ENCODE measurements at regions not wholly inside any gene's neighbourhood (a gene's known extent, or its start where the extent isn't known, plus 50 kb on each side); places are given as distances from the start of the nearest gene placed in this dataset.
"Not testable (repeated sequence)": the region's sequence is repeated elsewhere in the genome, so short reads cannot be mapped to it uniquely, and the experiment has no call there.

DNA sequence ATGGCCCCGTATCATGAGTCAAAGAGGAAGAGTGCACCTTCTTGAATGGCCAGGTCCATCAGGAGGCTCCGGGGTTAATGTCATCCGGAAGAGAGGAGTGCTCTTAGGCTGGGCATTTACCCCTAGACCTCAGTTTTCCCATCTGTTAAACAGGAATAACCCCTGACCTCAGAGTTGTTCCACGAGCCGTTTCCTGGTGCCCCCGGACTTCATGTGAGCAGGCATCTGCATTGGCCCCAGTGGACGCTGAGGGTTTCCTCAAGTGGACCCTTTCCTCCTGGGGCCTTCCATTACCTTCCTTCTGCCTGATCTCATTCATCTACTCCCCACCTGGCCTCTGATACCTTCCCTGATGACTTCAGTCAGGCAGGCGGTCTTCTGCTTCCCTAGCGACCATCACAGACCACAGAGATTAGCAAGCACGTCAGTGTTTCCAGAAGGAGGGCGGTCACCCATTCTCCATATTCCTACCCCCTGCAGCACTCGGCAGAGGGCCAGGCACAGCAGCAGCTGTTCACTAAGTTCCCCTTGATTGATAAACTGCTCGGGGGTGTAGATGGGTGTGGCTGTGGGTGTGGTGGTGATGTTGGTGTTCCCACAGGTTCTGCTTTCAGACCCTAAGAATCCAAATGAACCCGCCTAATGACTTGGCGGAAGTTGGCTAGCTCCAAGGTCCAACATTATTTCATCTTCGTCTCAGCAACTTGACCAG, 346.6 kb upstream of the TNRC6C start:
- DNase-seq = no peak
- intact Hi-C loops (cut with micrococcal nuclease) = no loop called here
- H3K27ac Mint-ChIP-seq = no peak overlapping the region
- ChIA-PET CTCF (interaction anchor here (1.1 kb wide), 1 partner anchor 69 kb away, joined by 3 read pairs; no protein-coding TSS in a partner anchor), POLR2A (no interaction called here)
- no peak overlapping the region for H3K4me3 Mint-ChIP-seq
- peaks cover 25% of the 10 kb centered on the region for H3K4me1 Mint-ChIP-seq (ENCODE audit: low read depth)
- no peaks in the 10 kb centered on the region for H3K36me3 Mint-ChIP-seq
- H3K27me3 Mint-ChIP-seq = no peaks in the 10 kb centered on the region
- no peaks in the 10 kb centered on the region for H3K9me3 Mint-ChIP-seq

DNA sequence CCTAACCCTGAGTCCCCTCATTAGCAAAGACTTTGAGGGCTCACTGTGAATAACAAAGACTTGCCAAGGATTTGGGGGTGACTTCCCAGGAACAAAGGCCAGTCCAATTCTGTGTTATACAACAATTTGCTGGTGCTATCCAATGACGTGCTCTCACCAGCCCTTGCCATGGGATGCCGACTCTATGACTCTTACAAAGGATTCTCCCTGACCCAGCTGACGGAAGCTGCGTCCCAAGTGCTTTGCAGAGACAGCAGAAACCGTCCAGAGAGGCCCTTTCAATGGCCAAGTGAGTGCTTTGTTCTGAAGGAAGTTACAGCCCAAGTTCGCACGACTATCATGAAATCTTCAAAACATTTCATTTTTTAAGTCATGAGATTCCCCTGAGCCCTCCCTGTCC, 345.3 kb upstream of the TNRC6C start:
- no peaks in the 10 kb centered on the region for H3K9me3 Mint-ChIP-seq
- POLR2A ChIA-PET = no interaction called here
- intact Hi-C loops (cut with micrococcal nuclease) = no loop called here
- peaks cover 25% of the 10 kb centered on the region for H3K4me1 Mint-ChIP-seq (ENCODE audit: low read depth)
- no peak overlapping the region for H3K27ac Mint-ChIP-seq
- no peaks in the 10 kb centered on the region for H3K27me3 Mint-ChIP-seq
- no peaks in the 10 kb centered on the region for H3K36me3 Mint-ChIP-seq
- CTCF ChIA-PET = interaction anchor here (1.1 kb wide), 1 partner anchor 70 kb away, joined by 3 read pairs; no protein-coding TSS in a partner anchor
- no peak for DNase-seq
- no peak overlapping the region for H3K4me3 Mint-ChIP-seq

DNA sequence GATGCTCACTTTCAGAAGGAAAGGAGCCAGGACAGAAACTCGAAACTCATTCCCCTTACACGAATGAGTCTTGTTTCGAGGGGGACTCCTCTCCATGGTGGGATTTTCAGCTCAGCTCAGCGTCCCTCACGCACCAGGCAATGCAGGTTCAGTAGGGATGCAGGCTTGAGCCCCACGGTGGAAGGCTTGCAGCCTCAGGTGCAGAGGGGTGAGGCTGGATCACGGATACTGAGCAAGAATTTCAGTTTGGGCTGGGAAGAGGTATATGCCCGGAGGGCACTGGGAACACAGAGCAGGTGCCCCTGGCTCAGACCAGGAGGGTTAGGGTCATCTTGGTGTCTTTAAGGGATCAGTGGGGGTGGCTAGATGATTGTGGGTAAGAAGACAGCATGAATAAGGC, 344.9 kb upstream of the TNRC6C start:
- POLR2A ChIA-PET = no interaction called here
- Mint-ChIP-seq H3K36me3 (no peaks in the 10 kb centered on the region), H3K27ac (no peak overlapping the region)

GRCh38 chr17:77615703-77616253, 342.7 kb upstream of the TNRC6C start:
- Mint-ChIP-seq H3K27ac (no peak overlapping the region), H3K27me3 (no peaks in the 10 kb centered on the region), H3K4me3 (no peak overlapping the region), H3K9me3 (no peaks in the 10 kb centered on the region), H3K4me1 (ENCODE audit: low read depth) (peaks cover 9% of the 10 kb centered on the region), H3K36me3 (no peaks in the 10 kb centered on the region)
- DNase-seq = no peak
- ChIA-PET POLR2A (no interaction called here), CTCF (interaction anchor here (0.6 kb wide), 1 partner anchor 61 kb away, joined by 3 read pairs; no protein-coding TSS in a partner anchor)
- intact Hi-C loops (cut with micrococcal nuclease) = no loop called here

More for the DNA sequence above, 344.9 kb upstream of the TNRC6C start:
- Mint-ChIP-seq H3K9me3 (no peaks in the 10 kb centered on the region), H3K27me3 (no peaks in the 10 kb centered on the region), H3K4me3 (no peak overlapping the region), H3K4me1 (ENCODE audit: low read depth) (peaks cover 26% of the 10 kb centered on the region)
- DNase-seq = no peak
- intact Hi-C loops (cut with micrococcal nuclease) = no loop called here
- CTCF ChIA-PET = no interaction called here

DNA sequence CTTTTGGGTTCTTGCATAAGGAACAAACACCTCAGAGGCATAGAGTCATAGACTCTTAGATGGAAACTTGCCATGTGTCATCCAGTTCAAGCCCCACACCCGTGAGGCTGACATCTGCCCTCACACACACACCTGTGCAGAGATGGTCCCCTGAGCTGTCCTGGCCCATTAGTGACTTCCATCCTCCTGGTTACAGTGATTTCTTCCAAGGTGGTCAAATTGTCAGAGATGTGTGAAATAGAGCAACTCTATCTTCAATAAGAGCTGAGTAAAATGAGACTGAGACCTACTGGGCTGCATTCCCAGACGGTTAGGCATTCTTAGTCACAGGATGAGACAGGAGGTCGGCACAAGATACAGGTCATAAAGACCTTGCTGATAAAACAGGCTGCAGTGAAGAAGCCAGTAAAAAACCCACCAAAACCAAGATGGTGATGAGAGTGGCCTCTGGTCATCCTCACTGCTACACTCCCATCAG, 342.2 kb upstream of the TNRC6C start:
- ChIA-PET POLR2A (no interaction called here), CTCF (interaction anchor here (0.6 kb wide), 1 partner anchor 62 kb away, joined by 3 read pairs; no protein-coding TSS in a partner anchor)
- Mint-ChIP-seq H3K36me3 (no peaks in the 10 kb centered on the region), H3K27ac (no peak overlapping the region), H3K4me3 (no peak overlapping the region), H3K27me3 (no peaks in the 10 kb centered on the region), H3K4me1 (ENCODE audit: low read depth) (peaks cover 5% of the 10 kb centered on the region), H3K9me3 (no peaks in the 10 kb centered on the region)
- intact Hi-C loops (cut with micrococcal nuclease) = no loop called here
- DNase-seq = no peak

DNA sequence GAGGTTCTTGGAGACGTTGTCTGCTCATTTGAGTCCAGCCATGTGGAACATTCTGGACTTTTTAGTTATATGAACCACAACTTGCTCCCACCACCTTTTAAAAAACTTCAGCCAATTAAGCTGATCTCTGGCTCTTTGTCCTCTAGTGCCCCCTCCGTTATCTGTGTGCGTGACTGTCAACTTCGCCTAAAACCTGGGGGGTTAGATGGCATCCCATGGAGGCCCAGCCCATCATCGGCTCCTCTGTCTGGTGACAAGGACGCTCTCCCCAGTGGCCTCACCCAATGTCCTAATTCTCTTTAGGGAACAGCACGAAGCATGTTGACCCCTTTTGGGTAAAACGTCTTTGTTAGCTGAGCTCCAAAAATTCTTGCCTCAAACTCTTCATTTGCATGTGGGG, 341.0 kb upstream of the TNRC6C start:
- Mint-ChIP-seq H3K9me3 (no peaks in the 10 kb centered on the region), H3K27ac (no peak overlapping the region), H3K36me3 (no peaks in the 10 kb centered on the region), H3K4me3 (no peak overlapping the region), H3K27me3 (no peaks in the 10 kb centered on the region), H3K4me1 (ENCODE audit: low read depth) (peaks cover 2% of the 10 kb centered on the region)
- DNase-seq = no peak
- ChIA-PET CTCF (interaction anchor here (0.8 kb wide), 1 partner anchor 402 kb away, joined by 3 read pairs; no protein-coding TSS in a partner anchor), POLR2A (no interaction called here)
- intact Hi-C loops (cut with micrococcal nuclease) = no loop called here

DNA sequence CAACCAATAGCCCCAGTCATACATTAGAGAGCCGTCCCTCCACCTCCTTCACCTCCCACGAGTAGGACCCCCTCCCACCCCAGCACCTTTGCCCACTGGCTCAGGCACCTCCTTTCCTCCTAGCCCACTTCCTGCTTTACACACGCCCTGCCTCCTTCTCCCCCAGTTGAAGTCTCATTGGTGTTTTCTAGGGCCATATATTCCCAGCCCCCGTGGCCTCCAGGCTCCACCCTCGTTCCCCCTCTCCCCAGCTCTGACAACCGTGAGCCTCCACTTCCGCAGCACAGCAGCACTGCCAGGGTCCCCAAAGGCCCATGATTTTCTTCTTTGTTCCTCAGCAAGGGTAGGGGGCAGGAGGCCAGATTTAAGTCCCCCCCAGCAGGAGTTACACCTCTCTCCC, 340.3 kb upstream of the TNRC6C start:
- no peak for DNase-seq

DNA sequence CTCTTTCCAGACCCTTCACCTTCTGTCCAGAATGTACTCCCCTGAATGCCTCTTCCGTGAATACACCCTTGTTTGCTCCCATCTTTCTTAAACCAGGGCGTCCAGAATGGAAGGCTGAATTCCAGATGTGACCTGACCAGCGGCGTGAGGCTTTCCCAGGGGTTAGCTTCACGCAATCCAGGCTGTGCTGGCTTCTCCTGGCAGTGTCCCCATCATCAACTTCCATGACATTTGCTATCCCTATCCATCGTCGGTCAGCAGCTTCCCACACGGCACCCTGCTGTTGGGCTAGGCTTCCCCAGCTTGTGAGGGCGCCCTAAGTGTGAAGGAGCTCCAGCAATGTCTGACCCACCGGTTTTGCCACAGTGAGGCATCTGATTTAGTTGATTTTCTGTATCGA, 339.8 kb upstream of the TNRC6C start:
- DNase-seq = no peak
- POLR2A ChIA-PET = no interaction called here
- CTCF ChIA-PET = no interaction called here
- H3K27ac Mint-ChIP-seq = no peak overlapping the region
- no peaks in the 10 kb centered on the region for H3K36me3 Mint-ChIP-seq
- no peak overlapping the region for H3K4me3 Mint-ChIP-seq
- peaks cover 2% of the 10 kb centered on the region for H3K4me1 Mint-ChIP-seq (ENCODE audit: low read depth)
- H3K9me3 Mint-ChIP-seq = no peaks in the 10 kb centered on the region
- no peaks in the 10 kb centered on the region for H3K27me3 Mint-ChIP-seq
- intact Hi-C loops (cut with micrococcal nuclease) = no loop called here

More for the DNA sequence above, 340.3 kb upstream of the TNRC6C start:
- H3K9me3 Mint-ChIP-seq = no peaks in the 10 kb centered on the region
- peaks cover 2% of the 10 kb centered on the region for H3K4me1 Mint-ChIP-seq (ENCODE audit: low read depth)
- H3K4me3 Mint-ChIP-seq = no peak overlapping the region
- POLR2A ChIA-PET = no interaction called here
- CTCF ChIA-PET = interaction anchor here (0.8 kb wide), 1 partner anchor 401 kb away, joined by 3 read pairs; no protein-coding TSS in a partner anchor
- H3K27me3 Mint-ChIP-seq = no peaks in the 10 kb centered on the region
- no peaks in the 10 kb centered on the region for H3K36me3 Mint-ChIP-seq
- H3K27ac Mint-ChIP-seq = no peak overlapping the region
- intact Hi-C loops (cut with micrococcal nuclease) = no loop called here

DNA sequence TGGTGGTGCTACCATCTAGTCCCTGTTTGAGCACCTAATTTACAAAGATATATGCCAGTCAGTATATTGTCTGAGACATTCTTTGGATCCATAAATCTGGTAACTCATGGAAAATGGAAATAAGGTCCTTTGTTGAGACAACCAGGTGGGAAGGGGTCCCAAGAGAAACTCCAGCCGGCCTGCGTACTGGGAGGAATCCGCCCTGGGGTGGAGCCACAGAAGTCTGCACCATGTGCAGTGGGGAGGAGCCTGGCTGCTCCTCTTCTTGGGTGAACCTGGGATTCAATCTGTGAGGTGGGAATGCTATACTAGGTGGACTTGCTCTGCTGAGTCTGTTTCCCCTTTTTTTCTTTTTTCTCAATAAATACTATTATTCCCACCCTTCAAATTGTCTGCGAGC, 339.2 kb upstream of the TNRC6C start:
- intact Hi-C loops (cut with micrococcal nuclease) = no loop called here
- CTCF ChIA-PET = interaction anchor here (0.7 to 1.3 kb wide), 2 partner anchors 31 to 122 kb away, joined by 3 read pairs; no protein-coding TSS in a partner anchor
- POLR2A ChIA-PET = no interaction called here
- Mint-ChIP-seq H3K4me1 (ENCODE audit: low read depth) (peaks cover 2% of the 10 kb centered on the region), H3K4me3 (no peak overlapping the region), H3K9me3 (no peaks in the 10 kb centered on the region), H3K27ac (no peak overlapping the region), H3K27me3 (no peaks in the 10 kb centered on the region), H3K36me3 (no peaks in the 10 kb centered on the region)
- DNase-seq = no peak

- ChIA-PET CTCF (interaction anchor here (0.7 to 1.3 kb wide), 2 partner anchors 30 to 121 kb away, joined by 3 read pairs; no protein-coding TSS in a partner anchor), POLR2A (no interaction called here)
- no peaks in the 10 kb centered on the region for H3K27me3 Mint-ChIP-seq
- intact Hi-C loops (cut with micrococcal nuclease) = no loop called here
- peaks cover 2% of the 10 kb centered on the region for H3K4me1 Mint-ChIP-seq (ENCODE audit: low read depth)
- no peaks in the 10 kb centered on the region for H3K9me3 Mint-ChIP-seq
- H3K36me3 Mint-ChIP-seq = no peaks in the 10 kb centered on the region
- H3K4me3 Mint-ChIP-seq = no peak overlapping the region
- DNase-seq = no peak
- H3K27ac Mint-ChIP-seq = no peak overlapping the region
Observed at GRCh38 chr17:77619851-77620250, 338.7 kb upstream of the TNRC6C start.

- H3K4me1 Mint-ChIP-seq (ENCODE audit: low read depth) = peaks cover 2% of the 10 kb centered on the region
- H3K27ac Mint-ChIP-seq = no peak overlapping the region
- H3K27me3 Mint-ChIP-seq = no peaks in the 10 kb centered on the region
- POLR2A ChIA-PET = no interaction called here
- intact Hi-C loops (cut with micrococcal nuclease) = no loop called here
- CTCF ChIA-PET = interaction anchor here (1.3 kb wide), 1 partner anchor 121 kb away, joined by 3 read pairs; no protein-coding TSS in a partner anchor
- no peaks in the 10 kb centered on the region for H3K36me3 Mint-ChIP-seq
- no peaks in the 10 kb centered on the region for H3K9me3 Mint-ChIP-seq
- no peak for DNase-seq
- H3K4me3 Mint-ChIP-seq = no peak overlapping the region
Observed at GRCh38 chr17:77620282-77620681, 338.2 kb upstream of the TNRC6C start.

- intact Hi-C loops (cut with micrococcal nuclease); H3K9me3 Mint-ChIP-seq; H3K36me3 Mint-ChIP-seq; H3K4me1 Mint-ChIP-seq (ENCODE audit: low read depth); DNase-seq; CTCF ChIA-PET; H3K27me3 Mint-ChIP-seq; H3K27ac Mint-ChIP-seq; H3K4me3 Mint-ChIP-seq; POLR2A ChIA-PET: not testable (repeated sequence)
Observed at GRCh38 chr17:77622084-77622483, 336.4 kb upstream of the TNRC6C start.

- Mint-ChIP-seq H3K9me3 (peaks cover 10% of the 10 kb centered on the region), H3K36me3 (no peaks in the 10 kb centered on the region), H3K4me1 (ENCODE audit: low read depth) (peaks cover 2% of the 10 kb centered on the region), H3K4me3 (no peak overlapping the region), H3K27me3 (peaks cover 3% of the 10 kb centered on the region), H3K27ac (no peak overlapping the region)
- CTCF ChIA-PET = no interaction called here
- POLR2A ChIA-PET = no interaction called here
- intact Hi-C loops (cut with micrococcal nuclease) = no loop called here
- no peak for DNase-seq
Observed at GRCh38 chr17:77622647-77623046, 335.9 kb upstream of the TNRC6C start.
